BE2C (cell line): ENCODE measurements at regions not wholly inside any gene's neighbourhood (a gene's known extent, or its start where the extent isn't known, plus 50 kb on each side); places are given as distances from the start of the nearest gene placed in this dataset.

Experiments used
- DNase-seq: peaks from one replicate; pipeline ENCODE4 v3.0.0-alpha.2; 2020
- H3K27me3 ChIP-seq: fragments of 250-450 bp; sonication (Bioruptor Pico); 2 replicates; pipeline ENCODE4 v1.5.1; 2020; ENCODE audit warnings: mild to moderate bottlenecking
- H3K36me3 ChIP-seq: fragments of 250-450 bp; sonication (Bioruptor Pico); 2 replicates; pipeline ENCODE4 v1.5.1; 2020; ENCODE audit warnings: mild to moderate bottlenecking
- H3K4me1 ChIP-seq: fragments of 250-450 bp; sonication (Bioruptor Pico); 2 replicates; pipeline ENCODE4 v1.5.1; 2020
- H3K4me3 ChIP-seq: 2 replicates; pipeline ENCODE4 v1.5.1; 2011; ENCODE audit warnings: low read depth, low read length
- H3K9me3 ChIP-seq: fragments of 250-450 bp; sonication (Bioruptor Pico); 2 replicates; pipeline ENCODE4 v1.5.1; 2020
- TF ChIP-seq, protein P1 (sequence below): IDR thresholded peaks from 2 replicates; pipeline ENCODE4 v1.5.1; 2012; ENCODE audit warnings: mild to moderate bottlenecking, low read depth, low read length

- Histone ChIP-seq H3K4me3 (no peak overlapping the region), H3K27me3 (no peaks in the 10 kb centered on the region), H3K9me3 (no peaks in the 10 kb centered on the region), H3K4me1 (no peaks in the 10 kb centered on the region), H3K36me3 (no peaks in the 10 kb centered on the region)
- TF ChIP-seq, protein P1, sequence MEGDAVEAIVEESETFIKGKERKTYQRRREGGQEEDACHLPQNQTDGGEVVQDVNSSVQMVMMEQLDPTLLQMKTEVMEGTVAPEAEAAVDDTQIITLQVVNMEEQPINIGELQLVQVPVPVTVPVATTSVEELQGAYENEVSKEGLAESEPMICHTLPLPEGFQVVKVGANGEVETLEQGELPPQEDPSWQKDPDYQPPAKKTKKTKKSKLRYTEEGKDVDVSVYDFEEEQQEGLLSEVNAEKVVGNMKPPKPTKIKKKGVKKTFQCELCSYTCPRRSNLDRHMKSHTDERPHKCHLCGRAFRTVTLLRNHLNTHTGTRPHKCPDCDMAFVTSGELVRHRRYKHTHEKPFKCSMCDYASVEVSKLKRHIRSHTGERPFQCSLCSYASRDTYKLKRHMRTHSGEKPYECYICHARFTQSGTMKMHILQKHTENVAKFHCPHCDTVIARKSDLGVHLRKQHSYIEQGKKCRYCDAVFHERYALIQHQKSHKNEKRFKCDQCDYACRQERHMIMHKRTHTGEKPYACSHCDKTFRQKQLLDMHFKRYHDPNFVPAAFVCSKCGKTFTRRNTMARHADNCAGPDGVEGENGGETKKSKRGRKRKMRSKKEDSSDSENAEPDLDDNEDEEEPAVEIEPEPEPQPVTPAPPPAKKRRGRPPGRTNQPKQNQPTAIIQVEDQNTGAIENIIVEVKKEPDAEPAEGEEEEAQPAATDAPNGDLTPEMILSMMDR: no peak
- no peak for DNase-seq
Measured at GRCh38 chr10:28375399-28376354, 72.8 kb upstream of the MPP7 start.

GRCh38 chr10:28378986-28379585, 76.2 kb upstream of the MPP7 start:
- H3K4me1 ChIP-seq: no peaks in the 10 kb centered on the region
- TF ChIP-seq, protein P1: no peak
- H3K9me3 ChIP-seq: no peaks in the 10 kb centered on the region
- DNase-seq: no peak
- H3K36me3 ChIP-seq: no peaks in the 10 kb centered on the region
- H3K27me3 ChIP-seq: 0 out of 2 replicates have a peak, but pooled peaks cover 2% of the 10 kb centered on the region
- no peak overlapping the region for H3K4me3 ChIP-seq

GRCh38 chr10:28381466-28381865, 78.6 kb upstream of the MPP7 start:
- Histone ChIP-seq H3K4me3 (no peak overlapping the region), H3K36me3 (no peaks in the 10 kb centered on the region), H3K4me1 (no peaks in the 10 kb centered on the region), H3K9me3 (no peaks in the 10 kb centered on the region), H3K27me3 (0 out of 2 replicates have a peak, but pooled peaks cover 6% of the 10 kb centered on the region)
- no peak for DNase-seq
- TF ChIP-seq, protein P1: no peak

DNA sequence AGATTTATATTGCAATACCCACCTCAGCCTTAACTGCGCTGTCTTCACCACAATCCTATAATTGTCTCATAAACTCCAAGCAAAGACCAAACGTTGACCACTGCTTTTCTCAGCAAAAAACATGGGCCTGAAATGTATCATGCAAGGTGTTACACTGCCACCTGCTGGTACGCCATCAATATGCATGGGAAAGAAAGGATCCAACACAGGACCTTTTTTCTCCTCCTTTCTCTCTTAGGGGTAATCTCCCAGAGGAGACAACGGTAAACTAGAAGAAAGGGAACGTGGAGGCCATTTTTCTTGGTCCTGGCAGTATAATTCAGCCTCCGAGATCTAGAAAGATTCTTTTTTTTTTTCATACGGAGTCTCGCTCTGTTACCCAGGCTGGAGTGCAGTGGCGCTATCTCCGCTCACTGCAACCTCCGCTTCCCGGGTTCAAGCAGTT, 79.1 kb upstream of the MPP7 start:
- Histone ChIP-seq H3K9me3 (no peaks in the 10 kb centered on the region), H3K27me3 (0 out of 2 replicates have a peak, but pooled peaks cover 7% of the 10 kb centered on the region), H3K4me3 (no peak overlapping the region), H3K36me3 (no peaks in the 10 kb centered on the region), H3K4me1 (no peaks in the 10 kb centered on the region)
- TF ChIP-seq, protein P1: peak; percentile 90
- DNase-seq: peak; percentile 71

DNA sequence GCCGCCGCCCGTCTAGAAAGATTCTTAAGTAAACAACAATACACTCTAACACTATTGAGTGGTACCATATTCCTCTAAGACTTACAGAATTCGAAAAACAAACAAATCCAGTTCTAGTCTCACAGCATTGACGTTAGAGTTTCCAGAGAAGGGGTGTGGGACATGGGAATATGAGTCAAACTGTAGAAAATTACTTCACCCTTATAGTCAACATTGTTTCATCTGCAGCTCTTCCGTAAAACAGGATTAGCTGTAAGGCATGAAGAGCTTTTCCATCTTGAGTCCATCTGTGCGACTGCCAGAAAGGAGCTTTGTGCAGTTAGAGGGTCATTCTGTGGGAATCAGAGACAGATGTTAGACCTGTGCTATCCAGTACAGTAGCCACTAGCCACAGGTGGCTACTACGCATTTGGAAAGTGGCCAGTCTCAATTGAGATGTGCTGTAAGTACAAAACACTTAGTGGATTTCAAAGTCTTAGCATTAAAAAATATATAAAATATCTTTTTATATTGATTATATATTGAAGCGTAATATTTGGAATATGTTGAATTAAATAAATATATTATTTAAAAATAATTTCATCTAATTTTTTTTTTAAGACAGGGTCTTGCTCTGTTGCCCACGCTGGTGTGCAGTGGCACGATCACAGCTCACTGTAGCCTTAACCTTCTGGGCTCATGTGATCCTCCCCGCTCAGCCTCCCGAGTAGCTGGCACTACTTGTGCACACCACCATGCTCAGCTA, 79.8 kb upstream of the MPP7 start:
- H3K27me3 ChIP-seq: 0 out of 2 replicates have a peak, but pooled peaks cover 7% of the 10 kb centered on the region
- no peak overlapping the region for H3K4me3 ChIP-seq
- TF ChIP-seq, protein P1: no peak
- H3K4me1 ChIP-seq: no peaks in the 10 kb centered on the region
- H3K36me3 ChIP-seq: no peaks in the 10 kb centered on the region
- DNase-seq: no peak
- H3K9me3 ChIP-seq: no peaks in the 10 kb centered on the region
